ENCODE measurements at regions not wholly inside any gene's neighbourhood (a gene's known extent, or its start where the extent isn't known, plus 50 kb on each side); places are given as distances from the start of the nearest gene placed in this dataset.

DNA sequence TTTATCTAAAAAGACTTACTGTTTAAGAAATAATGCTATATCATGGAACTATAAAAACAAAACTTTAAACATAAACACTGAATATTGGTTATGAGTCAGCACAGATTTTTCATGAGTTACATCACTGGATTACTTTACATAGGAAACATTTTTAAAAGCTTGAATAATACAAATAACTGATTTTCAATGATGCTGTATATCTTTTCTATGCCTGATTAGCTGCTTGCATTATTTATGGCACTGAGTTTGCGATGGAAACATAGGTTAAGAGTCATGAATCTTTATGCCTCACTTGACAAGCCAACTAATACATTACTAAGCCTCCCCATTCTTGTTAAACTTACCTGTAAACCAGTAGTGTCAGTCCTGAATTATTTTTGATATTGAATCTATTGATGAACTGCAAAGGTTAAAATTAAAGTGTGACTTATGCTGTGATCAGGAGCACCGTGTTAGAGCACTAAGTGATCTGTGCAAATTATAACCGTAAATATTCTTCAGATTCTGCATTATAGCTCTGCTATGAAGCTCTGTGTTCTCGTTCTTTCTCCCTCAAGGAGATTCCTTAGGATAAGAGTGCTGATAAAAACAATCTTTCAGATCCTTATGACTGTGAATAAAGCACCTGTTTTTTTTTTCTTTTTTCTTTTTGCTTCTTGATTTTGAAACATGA is 437.3 kb upstream of the BCHE start:
- Histone ChIP-seq H3K27me3 (ENCODE audit: control insufficient read depth in 2 of 2, insufficient read depth in 2 of 2, low read length in 2 of 2) (no peaks in the 10 kb centered on the region), H3K36me3 (ENCODE audit: control insufficient read depth, insufficient read depth, low read length) (no peaks in the 10 kb centered on the region), H3K9me1 (ENCODE audit: control insufficient read depth, insufficient read depth, low read length) (no peaks in the 10 kb centered on the region), H3K9me3 (replicated peaks; ENCODE audit: control insufficient read depth, insufficient read depth, low read depth, low read length) (no peaks in the 10 kb centered on the region), H3K27ac (ENCODE audit: extremely low read depth, low read depth, low read length) (no peak overlapping the region), H2AFZ (ENCODE audit: low read depth, low read length) (no peak overlapping the region), H3K79me2 (ENCODE audit: control insufficient read depth, insufficient read depth, low read length) (no peaks in the 10 kb centered on the region), H3K4me2 (ENCODE audit: insufficient read depth, low read length) (no peak overlapping the region), H4K20me1 (replicated peaks; ENCODE audit: control insufficient read depth, insufficient read depth, low read length) (no peaks in the 10 kb centered on the region), H3K9ac (ENCODE audit: insufficient read depth in 1 of 2, low read depth in 2 of 2, low read length in 2 of 2) (no peak overlapping the region), H3K4me3 (no peak overlapping the region), H3K4me1 (replicated peaks in 1 of 2; ENCODE audit: control insufficient read depth in 2 of 2, insufficient read depth in 2 of 2, low read length in 2 of 2) (no peaks in the 10 kb centered on the region)
- intact Hi-C loops (cut with micrococcal nuclease) = no loop called here
- CTCF ChIA-PET (ENCODE audit: low intra/inter-chr PET ratio) = no interaction called here
- ATAC-seq = no peak
- WGBS (ENCODE audit: insufficient coverage, low coverage, missing lambda C conversion rate) = 8% methylated on average over 4 of the region's 4 CpGs
- in situ Hi-C loops (cut with MboI) = no loop called here
- no peak for FAIRE-seq
- TF ChIP-seq, protein P1, sequence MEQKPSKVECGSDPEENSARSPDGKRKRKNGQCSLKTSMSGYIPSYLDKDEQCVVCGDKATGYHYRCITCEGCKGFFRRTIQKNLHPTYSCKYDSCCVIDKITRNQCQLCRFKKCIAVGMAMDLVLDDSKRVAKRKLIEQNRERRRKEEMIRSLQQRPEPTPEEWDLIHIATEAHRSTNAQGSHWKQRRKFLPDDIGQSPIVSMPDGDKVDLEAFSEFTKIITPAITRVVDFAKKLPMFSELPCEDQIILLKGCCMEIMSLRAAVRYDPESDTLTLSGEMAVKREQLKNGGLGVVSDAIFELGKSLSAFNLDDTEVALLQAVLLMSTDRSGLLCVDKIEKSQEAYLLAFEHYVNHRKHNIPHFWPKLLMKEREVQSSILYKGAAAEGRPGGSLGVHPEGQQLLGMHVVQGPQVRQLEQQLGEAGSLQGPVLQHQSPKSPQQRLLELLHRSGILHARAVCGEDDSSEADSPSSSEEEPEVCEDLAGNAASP (IDR thresholded peaks at IDR 0.05) = no peak
- TF ChIP-seq, protein P2, sequence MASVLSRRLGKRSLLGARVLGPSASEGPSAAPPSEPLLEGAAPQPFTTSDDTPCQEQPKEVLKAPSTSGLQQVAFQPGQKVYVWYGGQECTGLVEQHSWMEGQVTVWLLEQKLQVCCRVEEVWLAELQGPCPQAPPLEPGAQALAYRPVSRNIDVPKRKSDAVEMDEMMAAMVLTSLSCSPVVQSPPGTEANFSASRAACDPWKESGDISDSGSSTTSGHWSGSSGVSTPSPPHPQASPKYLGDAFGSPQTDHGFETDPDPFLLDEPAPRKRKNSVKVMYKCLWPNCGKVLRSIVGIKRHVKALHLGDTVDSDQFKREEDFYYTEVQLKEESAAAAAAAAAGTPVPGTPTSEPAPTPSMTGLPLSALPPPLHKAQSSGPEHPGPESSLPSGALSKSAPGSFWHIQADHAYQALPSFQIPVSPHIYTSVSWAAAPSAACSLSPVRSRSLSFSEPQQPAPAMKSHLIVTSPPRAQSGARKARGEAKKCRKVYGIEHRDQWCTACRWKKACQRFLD (CRISPR knock-in tag; IDR thresholded peaks at IDR 0.05) = no peak
- no peak for TF ChIP-seq HMG20A (CRISPR knock-in tag; conservative IDR thresholded peaks at IDR 0.05)
- TF ChIP-seq PCBP2 (IDR thresholded peaks at IDR 0.05; ENCODE audit: low read depth, low read length, poor library complexity, severe bottlenecking) = no peak
- TF ChIP-seq, protein P3, sequence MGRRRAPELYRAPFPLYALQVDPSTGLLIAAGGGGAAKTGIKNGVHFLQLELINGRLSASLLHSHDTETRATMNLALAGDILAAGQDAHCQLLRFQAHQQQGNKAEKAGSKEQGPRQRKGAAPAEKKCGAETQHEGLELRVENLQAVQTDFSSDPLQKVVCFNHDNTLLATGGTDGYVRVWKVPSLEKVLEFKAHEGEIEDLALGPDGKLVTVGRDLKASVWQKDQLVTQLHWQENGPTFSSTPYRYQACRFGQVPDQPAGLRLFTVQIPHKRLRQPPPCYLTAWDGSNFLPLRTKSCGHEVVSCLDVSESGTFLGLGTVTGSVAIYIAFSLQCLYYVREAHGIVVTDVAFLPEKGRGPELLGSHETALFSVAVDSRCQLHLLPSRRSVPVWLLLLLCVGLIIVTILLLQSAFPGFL (CRISPR knock-in tag; IDR thresholded peaks at IDR 0.05) = no peak
- TF ChIP-seq, protein P4, sequence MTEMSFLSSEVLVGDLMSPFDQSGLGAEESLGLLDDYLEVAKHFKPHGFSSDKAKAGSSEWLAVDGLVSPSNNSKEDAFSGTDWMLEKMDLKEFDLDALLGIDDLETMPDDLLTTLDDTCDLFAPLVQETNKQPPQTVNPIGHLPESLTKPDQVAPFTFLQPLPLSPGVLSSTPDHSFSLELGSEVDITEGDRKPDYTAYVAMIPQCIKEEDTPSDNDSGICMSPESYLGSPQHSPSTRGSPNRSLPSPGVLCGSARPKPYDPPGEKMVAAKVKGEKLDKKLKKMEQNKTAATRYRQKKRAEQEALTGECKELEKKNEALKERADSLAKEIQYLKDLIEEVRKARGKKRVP (CRISPR knock-in tag; IDR thresholded peaks at IDR 0.05) = no peak
- TF ChIP-seq, protein P5, sequence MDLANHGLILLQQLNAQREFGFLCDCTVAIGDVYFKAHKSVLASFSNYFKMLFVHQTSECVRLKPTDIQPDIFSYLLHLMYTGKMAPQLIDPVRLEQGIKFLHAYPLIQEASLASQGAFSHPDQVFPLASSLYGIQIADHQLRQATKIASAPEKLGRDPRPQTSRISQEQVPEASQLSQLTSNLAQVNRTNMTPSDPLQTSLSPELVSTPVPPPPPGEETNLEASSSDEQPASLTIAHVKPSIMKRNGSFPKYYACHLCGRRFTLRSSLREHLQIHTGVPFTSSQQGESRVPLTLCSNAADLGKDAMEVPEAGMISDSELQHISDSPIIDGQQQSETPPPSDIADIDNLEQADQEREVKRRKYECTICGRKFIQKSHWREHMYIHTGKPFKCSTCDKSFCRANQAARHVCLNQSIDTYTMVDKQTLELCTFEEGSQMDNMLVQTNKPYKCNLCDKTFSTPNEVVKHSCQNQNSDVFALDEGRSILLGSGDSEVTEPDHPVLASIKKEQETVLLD (IDR thresholded peaks at IDR 0.05) = no peak
- TF ChIP-seq GABPA (tag; conservative IDR thresholded peaks at IDR 0.05; ENCODE audit: low read depth) = no peak
- no peak for TF ChIP-seq ZKSCAN8 (CRISPR knock-in tag; IDR thresholded peaks at IDR 0.05)
- TF ChIP-seq KDM2B (CRISPR knock-in tag; IDR thresholded peaks at IDR 0.05) = no peak
- TF ChIP-seq CC2D1A (IDR thresholded peaks at IDR 0.05) = no peak
- TF ChIP-seq, protein P6, sequence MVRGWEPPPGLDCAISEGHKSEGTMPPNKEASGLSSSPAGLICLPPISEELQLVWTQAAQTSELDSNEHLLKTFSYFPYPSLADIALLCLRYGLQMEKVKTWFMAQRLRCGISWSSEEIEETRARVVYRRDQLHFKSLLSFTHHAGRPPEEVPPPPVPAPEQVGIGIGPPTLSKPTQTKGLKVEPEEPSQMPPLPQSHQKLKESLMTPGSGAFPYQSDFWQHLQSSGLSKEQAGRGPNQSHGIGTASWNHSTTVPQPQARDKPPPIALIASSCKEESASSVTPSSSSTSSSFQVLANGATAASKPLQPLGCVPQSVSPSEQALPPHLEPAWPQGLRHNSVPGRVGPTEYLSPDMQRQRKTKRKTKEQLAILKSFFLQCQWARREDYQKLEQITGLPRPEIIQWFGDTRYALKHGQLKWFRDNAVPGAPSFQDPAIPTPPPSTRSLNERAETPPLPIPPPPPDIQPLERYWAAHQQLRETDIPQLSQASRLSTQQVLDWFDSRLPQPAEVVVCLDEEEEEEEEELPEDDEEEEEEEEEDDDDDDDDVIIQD (CRISPR knock-in tag; IDR thresholded peaks at IDR 0.05) = no peak
- TF ChIP-seq, protein P7, sequence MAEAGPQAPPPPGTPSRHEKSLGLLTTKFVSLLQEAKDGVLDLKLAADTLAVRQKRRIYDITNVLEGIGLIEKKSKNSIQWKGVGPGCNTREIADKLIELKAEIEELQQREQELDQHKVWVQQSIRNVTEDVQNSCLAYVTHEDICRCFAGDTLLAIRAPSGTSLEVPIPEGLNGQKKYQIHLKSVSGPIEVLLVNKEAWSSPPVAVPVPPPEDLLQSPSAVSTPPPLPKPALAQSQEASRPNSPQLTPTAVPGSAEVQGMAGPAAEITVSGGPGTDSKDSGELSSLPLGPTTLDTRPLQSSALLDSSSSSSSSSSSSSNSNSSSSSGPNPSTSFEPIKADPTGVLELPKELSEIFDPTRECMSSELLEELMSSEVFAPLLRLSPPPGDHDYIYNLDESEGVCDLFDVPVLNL (CRISPR knock-in tag; IDR thresholded peaks at IDR 0.05; ENCODE audit: low read depth) = no peak
- BruUV-seq (replicated peaks) = no TSS peak
- POLR2A ChIA-PET = no interaction called here
- no peak for DNase-seq (ENCODE audit: extremely low read depth in 1 of 4, low spot score in 3 of 4)

Measured in K562 (cell line).